H1 (cell line): ENCODE measurements at regions not wholly inside any gene's neighbourhood (a gene's known extent, or its start where the extent isn't known, plus 50 kb on each side); places are given as distances from the start of the nearest gene placed in this dataset.

Experiments used
- CHD1 ChIP-seq: IDR thresholded peaks from 2 replicates; pipeline ENCODE4 v1.6.1; 2012; ENCODE audit warnings: low read depth, low read length, improper control_type of control experiment
- HDAC6 ChIP-seq: IDR thresholded peaks from one replicate; pipeline ENCODE4 v1.7.1; 2012; ENCODE audit warnings: low read depth, mild to moderate bottlenecking, inconsistent platforms, low read length, moderate library complexity
- NRF1 ChIP-seq: IDR thresholded peaks from 2 replicates; pipeline ENCODE4 v1.6.1; 2011; ENCODE audit warnings: mild to moderate bottlenecking, low read depth, low read length, improper control_type of control experiment
- RNF2 ChIP-seq: fragments of 200-900, 300-1000 bp; sonication (generic); IDR thresholded peaks from 2 replicates; pipeline ENCODE4 v1.7.1; 2016; ENCODE audit warnings: borderline replicate concordance, low read depth, mild to moderate bottlenecking, antibody characterized with exemption, low read length; ENCODE audit not compliant: poor library complexity, severe bottlenecking; ENCODE audit errors: missing control alignments
- SIX5 ChIP-seq: IDR thresholded peaks from 2 replicates; pipeline ENCODE4 v1.6.1; 2011; ENCODE audit warnings: mild to moderate bottlenecking, low read depth, low read length
- TBP ChIP-seq: IDR thresholded peaks from 2 replicates; pipeline ENCODE4 v1.6.1; 2011; ENCODE audit warnings: low read depth, low read length, improper control_type of control experiment
- TF ChIP-seq, protein P1 (sequence below): fragments of 300-600 bp; sonication (generic); IDR thresholded peaks from 2 replicates; pipeline ENCODE4 v1.7.1; 2012; ENCODE audit warnings: low read length, moderate library complexity, mild to moderate bottlenecking, inconsistent platforms; ENCODE audit not compliant: insufficient replicate concordance
- TF ChIP-seq, protein P2 (sequence below): IDR thresholded peaks from 2 replicates; pipeline ENCODE4 v1.6.1; 2012; ENCODE audit warnings: low read length, inconsistent platforms

- TF ChIP-seq, protein P1, sequence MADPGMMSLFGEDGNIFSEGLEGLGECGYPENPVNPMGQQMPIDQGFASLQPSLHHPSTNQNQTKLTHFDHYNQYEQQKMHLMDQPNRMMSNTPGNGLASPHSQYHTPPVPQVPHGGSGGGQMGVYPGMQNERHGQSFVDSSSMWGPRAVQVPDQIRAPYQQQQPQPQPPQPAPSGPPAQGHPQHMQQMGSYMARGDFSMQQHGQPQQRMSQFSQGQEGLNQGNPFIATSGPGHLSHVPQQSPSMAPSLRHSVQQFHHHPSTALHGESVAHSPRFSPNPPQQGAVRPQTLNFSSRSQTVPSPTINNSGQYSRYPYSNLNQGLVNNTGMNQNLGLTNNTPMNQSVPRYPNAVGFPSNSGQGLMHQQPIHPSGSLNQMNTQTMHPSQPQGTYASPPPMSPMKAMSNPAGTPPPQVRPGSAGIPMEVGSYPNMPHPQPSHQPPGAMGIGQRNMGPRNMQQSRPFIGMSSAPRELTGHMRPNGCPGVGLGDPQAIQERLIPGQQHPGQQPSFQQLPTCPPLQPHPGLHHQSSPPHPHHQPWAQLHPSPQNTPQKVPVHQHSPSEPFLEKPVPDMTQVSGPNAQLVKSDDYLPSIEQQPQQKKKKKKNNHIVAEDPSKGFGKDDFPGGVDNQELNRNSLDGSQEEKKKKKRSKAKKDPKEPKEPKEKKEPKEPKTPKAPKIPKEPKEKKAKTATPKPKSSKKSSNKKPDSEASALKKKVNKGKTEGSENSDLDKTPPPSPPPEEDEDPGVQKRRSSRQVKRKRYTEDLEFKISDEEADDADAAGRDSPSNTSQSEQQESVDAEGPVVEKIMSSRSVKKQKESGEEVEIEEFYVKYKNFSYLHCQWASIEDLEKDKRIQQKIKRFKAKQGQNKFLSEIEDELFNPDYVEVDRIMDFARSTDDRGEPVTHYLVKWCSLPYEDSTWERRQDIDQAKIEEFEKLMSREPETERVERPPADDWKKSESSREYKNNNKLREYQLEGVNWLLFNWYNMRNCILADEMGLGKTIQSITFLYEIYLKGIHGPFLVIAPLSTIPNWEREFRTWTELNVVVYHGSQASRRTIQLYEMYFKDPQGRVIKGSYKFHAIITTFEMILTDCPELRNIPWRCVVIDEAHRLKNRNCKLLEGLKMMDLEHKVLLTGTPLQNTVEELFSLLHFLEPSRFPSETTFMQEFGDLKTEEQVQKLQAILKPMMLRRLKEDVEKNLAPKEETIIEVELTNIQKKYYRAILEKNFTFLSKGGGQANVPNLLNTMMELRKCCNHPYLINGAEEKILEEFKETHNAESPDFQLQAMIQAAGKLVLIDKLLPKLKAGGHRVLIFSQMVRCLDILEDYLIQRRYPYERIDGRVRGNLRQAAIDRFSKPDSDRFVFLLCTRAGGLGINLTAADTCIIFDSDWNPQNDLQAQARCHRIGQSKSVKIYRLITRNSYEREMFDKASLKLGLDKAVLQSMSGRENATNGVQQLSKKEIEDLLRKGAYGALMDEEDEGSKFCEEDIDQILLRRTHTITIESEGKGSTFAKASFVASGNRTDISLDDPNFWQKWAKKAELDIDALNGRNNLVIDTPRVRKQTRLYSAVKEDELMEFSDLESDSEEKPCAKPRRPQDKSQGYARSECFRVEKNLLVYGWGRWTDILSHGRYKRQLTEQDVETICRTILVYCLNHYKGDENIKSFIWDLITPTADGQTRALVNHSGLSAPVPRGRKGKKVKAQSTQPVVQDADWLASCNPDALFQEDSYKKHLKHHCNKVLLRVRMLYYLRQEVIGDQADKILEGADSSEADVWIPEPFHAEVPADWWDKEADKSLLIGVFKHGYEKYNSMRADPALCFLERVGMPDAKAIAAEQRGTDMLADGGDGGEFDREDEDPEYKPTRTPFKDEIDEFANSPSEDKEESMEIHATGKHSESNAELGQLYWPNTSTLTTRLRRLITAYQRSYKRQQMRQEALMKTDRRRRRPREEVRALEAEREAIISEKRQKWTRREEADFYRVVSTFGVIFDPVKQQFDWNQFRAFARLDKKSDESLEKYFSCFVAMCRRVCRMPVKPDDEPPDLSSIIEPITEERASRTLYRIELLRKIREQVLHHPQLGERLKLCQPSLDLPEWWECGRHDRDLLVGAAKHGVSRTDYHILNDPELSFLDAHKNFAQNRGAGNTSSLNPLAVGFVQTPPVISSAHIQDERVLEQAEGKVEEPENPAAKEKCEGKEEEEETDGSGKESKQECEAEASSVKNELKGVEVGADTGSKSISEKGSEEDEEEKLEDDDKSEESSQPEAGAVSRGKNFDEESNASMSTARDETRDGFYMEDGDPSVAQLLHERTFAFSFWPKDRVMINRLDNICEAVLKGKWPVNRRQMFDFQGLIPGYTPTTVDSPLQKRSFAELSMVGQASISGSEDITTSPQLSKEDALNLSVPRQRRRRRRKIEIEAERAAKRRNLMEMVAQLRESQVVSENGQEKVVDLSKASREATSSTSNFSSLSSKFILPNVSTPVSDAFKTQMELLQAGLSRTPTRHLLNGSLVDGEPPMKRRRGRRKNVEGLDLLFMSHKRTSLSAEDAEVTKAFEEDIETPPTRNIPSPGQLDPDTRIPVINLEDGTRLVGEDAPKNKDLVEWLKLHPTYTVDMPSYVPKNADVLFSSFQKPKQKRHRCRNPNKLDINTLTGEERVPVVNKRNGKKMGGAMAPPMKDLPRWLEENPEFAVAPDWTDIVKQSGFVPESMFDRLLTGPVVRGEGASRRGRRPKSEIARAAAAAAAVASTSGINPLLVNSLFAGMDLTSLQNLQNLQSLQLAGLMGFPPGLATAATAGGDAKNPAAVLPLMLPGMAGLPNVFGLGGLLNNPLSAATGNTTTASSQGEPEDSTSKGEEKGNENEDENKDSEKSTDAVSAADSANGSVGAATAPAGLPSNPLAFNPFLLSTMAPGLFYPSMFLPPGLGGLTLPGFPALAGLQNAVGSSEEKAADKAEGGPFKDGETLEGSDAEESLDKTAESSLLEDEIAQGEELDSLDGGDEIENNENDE: no peak
- TF ChIP-seq NRF1: no peak
- TF ChIP-seq RNF2: no peak
- TF ChIP-seq TBP: no peak
- TF ChIP-seq HDAC6: no peak
- TF ChIP-seq, protein P2, sequence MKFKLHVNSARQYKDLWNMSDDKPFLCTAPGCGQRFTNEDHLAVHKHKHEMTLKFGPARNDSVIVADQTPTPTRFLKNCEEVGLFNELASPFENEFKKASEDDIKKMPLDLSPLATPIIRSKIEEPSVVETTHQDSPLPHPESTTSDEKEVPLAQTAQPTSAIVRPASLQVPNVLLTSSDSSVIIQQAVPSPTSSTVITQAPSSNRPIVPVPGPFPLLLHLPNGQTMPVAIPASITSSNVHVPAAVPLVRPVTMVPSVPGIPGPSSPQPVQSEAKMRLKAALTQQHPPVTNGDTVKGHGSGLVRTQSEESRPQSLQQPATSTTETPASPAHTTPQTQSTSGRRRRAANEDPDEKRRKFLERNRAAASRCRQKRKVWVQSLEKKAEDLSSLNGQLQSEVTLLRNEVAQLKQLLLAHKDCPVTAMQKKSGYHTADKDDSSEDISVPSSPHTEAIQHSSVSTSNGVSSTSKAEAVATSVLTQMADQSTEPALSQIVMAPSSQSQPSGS: no peak
- TF ChIP-seq CHD1: no peak
- TF ChIP-seq SIX5: no peak
Observed at GRCh38 chr9:17846948-17847655, 268.2 kb downstream of the SH3GL2 start (continued).
